SIG-M5 treated with dmso at 0.1 percent for 504 hours (cell line): ENCODE measurements at regions not wholly inside any gene's neighbourhood (a gene's known extent, or its start where the extent isn't known, plus 50 kb on each side); places are given as distances from the start of the nearest gene placed in this dataset.

Experiments
- DNase-seq: peaks from one replicate; lab custom pipeline; 2025; ENCODE audit not compliant: unreplicated experiment; lab: John Stamatoyannopoulos, UW

DNA sequence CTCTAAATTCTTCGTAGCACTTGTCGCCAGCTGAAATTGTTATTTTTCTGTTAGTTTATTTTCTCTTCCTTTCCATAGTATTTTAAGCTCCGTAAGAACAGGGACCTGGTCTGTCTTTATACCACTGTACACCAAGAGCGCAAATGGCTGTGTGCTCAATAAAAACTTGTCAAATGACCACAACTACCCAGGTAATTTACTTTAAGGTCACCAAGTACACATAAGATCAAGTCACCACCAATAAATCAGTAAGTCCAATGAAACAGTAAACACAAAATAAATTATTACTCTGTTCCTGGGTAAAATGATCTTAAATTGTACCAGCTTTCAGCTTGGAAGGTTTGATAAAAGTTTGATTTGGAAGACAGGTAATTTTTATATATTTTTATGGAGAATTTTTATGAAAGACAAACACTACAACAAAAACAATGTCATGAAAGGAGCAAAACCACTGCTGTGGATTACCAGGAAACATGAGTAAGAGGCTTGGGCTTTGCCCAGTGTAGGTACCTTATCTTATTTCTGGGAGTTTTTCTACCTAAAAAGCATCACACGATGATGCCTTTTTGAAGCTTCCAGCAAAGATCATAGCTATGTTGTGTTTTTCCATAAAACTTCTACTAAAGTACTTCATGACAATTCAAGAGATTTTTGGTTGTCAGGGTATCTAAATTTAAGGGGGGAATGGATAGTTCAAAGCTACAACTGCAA lies 406.8 kb downstream of the SHQ1 start:
- DNase-seq: no peak

DNA sequence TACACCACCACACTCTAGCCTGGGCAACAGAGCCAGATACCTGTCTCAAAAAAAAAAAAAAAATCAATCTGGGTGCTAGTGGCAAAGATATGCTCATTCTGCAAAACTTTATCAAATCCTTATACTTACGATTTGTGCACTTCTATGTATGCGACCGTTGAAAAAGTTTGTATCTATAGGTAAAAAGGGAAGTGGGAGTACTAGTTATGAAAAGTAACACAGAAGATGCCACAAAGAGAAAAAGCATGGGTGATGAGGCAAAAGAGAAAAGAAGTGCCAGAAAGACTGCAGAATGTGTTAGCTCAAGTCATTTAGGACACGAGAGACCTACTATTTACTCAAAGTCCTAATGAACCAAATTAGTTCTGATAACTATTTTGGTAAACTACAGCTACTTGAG lies 407.8 kb downstream of the SHQ1 start:
- no peak for DNase-seq

DNA sequence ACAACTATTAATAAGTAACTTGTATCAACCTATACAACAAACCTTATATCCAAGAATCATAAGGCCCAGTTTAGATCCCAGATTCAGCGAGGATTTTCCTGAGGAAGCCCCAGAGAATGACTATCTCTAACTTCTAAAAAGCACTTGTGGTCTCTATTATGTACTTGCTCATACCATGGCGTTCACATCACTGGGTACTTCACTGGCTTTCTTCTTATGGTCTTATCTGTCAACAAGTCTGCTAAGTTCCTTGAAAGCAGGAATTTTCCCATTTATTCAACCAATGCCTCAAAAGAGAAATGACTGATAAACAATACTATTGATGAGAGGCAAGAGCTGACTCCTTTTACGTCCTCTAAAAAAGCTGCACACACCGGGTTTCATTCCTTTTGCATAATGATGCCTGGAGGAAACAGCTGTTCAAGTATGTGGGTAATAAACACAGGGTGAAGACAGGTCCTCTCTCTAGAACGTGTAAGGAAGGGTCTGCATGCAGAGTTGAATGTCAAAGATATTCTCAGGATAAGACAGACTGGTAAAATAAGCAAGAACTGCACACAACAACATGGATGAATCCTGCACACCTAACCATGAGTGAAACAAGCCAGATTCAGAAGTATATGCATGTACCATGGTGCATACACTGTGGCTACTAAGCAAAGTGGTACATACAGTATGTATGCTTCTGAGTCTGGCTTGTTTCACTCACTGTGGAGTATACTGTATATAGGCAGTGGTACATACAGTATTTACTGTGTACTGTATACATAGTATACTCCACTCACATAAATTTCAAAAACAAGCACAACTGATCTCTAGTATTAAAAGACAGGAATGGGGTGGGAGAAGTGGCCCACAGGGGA lies 408.7 kb downstream of the SHQ1 start:
- DNase-seq: no peak

DNA sequence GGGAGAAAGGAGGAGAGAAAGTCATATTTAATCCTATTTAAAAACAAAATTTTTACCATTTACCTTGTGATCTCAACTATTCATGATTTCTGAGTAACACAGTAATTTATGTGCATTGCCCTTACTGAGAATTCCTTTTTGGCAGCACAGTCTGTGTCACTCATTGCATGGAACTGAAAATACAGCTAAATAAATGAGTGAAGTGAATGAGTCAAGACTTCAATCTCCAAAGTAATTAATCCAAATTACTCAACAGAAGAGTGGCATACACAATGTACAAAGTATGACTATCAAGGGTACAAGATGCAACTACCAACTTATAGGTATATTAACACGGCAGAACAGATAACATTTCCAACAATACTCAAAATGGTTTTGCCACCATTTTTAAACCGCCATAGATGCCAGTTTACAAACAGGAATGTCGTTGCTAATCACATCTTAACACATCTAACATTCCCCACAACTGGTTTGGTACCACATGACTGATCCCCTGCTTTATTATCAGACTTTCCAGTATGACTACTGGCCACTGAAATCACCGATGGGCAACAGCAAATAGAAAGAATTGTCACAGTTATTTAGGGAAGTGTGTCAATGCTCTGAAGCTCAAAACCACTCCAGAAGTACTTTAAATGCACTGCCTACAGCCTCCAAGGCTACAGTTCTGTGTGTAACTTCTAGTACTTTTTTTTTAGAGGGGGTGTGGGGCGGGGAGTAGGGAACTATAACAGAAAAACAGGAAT lies 410.4 kb downstream of the SHQ1 start:
- DNase-seq: no peak

DNA sequence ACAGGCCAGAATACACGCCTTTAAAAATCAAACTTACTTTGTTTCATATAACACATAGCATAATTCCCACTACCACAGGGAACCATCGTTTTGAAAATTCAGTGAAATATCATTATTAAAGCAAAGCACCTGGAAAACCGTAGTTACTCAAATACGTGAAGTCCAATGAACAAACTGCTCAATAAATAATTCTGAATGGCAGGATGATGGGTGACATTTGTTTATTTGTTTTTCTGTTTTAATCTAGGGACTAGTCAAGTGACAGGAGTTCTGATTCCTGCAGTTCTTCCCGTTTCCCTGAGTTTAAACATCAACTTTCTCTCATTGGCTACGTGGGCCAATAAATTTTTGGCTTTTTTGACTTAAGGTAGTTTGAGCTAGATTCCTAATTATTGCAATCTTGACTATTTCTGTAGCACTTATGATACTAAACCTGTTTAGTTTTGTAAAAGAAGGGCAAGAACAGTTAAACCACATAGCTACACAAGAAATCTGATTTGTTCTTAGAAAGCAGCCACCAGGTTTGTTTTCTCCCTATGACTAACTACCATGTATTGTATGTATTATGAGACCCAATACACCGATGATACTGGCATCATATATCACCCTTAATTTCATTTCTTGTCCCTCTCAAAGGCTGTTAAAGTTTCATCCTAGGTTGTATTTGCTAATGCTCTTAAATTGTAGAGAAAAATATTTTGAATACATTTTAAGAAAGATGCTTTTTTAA lies 411.2 kb downstream of the SHQ1 start:
- DNase-seq: no peak

DNA sequence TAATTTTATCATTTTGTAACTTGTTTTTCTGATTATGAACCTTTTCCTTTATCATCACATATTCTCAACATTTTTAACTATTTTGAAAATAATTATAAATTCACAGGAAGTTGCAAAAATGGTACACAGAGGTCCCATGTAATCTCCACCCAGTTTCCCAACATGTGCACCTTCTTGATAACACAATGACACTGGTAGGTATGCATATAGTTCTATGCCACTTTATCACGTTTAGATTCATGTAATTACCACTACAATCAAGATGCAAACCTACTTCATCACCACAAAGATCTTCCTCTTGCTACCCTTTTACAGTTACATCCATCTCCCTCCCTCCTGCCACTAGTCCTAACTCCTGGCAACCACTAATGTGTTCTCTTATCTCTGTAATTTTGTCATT lies 413.9 kb downstream of the SHQ1 start:
- no peak for DNase-seq

DNA sequence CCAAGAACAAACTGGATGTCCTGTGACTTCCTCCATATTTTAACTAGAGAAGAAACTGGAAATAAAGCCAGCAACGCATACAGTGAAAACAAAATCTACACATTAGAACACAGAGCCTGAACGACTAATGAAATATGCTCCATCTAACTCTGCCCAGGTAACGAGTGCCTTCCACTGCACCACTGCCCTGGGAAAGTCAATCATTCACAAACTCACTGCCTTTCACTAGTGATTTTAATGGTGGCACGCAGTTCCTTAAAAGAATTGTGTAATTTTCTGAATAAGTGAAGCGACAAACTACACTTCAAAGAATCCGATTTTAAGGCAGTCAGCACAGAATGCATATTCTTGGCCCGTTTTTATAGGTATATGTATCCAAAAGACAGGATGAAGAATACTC lies 416.0 kb downstream of the SHQ1 start:
- no peak for DNase-seq

DNA sequence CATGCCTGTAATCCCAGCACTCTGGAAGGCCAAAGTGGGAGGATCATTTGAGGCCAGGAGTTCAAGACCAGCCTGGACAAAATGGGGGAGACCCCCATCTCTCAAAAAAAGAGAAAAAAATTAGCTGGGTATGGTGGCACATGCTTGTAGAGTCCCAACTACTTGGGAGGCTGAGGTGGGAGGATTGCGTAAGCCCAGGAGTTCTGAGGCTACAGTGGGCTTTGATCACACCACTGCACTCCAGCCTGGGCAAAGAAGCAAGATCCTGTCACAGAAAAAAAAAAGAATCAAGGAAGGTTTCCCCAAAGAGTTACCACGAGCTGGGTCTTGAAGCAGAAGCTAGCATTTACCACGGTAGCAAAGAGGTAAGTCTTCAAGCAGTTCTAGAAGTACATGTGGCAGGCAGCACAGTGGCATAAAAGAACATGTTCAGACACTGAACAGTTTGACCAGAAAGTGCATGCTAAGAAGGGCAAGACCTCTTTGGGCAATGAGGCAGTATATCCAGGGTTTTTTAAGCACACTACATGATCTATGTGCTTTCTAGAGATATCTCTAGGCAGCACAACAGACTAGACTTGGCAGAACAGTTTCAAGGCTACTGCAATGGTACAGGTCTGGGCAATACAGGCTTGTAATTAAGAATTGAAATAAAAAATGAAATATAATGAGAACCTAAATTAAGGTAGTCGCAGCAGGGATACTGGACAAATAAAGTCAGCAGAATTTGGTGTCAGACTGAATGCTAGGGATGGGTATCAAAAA lies 418.5 kb downstream of the SHQ1 start:
- DNase-seq: no peak

DNA sequence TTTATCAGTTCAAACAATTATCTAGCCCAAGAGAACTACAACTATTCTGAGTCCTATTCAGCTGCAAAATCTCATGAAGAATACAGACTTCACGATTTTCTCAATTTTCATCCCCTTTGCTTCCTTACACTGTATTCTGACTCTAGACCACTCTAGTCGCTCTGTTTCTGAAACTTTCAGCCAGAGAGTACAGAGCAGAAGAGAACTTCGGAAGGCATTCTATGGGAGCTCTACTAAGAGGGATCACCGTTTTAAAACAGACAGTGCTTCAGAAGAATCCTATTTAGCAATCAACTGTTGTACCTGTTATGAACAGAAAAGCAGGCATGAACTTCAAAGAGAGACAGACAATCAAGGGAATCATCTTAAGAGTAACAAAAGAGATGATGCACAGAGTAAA lies 419.4 kb downstream of the SHQ1 start:
- DNase-seq: no peak

DNA sequence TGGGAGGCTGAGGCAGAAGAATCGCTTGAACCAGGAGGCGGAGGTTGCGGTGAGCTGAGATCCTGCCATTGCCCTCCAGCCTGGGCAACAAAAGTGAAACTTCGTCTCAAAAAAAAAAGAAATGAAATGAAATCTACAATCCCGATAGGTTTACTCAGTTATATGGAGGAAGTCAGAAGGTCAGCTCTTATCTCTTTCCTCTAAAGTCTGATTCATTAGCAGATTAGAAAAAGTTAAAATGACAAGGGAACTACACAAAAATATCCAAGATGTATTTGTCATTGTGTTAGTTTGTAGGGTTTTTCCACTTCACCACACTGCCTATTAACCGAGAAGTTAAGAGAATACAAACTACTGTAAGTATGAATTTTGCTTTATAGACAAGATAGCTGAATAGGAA lies 420.6 kb downstream of the SHQ1 start:
- no peak for DNase-seq

DNA sequence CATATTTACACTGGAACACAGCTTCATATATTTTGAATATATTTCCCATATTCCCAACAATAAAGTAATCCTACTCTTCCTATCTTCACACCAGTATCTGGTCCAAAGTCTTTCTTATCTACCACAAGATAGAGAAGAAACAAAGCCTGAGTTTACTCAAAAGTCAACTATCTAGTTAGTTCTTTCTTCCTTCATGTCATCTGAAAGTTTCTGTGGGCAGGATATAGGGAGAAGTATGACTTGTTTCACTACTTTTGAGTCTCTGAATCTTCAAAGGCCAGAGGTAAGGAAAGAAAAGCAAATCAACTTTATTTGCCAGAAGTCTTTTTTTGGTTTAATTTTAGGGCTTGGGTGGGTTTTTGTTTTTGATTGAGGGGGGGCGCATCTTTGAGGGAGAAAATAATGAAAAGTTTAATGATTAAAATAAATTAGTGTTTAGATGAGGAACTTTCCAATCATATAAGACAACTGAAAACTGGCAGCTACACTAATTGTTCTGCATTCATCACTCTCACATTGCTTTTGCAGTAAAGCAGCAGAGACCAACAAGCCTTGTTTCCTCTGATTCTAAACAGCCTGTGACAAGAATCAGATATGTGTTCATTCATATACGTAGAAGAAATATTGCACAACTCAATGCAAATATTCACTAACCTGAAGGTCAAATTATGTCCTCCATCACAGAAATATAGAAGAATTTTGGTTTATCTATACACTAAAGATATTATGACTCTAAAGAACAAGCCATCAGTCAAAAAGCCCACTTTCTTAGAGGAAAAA lies 421.4 kb downstream of the SHQ1 start:
- DNase-seq: no peak

DNA sequence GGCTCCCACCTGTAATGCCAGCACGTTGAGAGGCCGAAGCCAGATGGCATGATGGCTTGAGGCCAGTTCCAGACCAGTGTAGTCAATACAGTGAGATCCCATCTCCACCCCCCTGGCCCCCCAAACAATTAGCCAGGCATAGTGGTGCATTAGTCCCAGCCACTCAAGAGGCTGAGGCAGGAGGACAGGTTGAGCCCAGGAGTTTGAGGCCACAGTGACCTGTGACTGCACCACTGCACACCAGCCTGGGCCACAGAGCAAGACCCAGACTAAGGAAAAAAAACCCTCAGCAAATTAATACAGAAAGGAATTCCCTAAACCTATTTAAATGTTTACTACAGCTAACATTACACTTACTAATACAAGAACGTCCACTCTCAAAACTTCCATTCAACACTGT lies 424.6 kb downstream of the SHQ1 start:
- no peak for DNase-seq

DNA sequence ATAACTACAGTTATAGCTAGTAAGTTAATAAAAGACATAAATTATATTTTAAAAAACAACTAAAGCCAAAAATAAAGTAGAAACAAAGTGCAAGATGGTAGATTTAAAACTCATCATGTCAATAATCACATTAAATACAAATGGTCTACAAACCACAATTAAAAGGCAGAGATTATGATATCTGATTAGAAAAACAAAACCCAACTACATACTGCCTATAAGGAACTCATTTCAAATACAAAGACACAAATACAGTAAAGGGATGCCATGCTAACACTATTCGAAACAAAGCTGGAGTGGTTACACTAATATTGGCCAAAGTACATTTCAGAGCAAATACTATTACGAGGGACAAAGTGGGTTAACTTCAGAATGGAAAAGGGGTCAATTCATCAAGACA lies 426.5 kb downstream of the SHQ1 start:
- no peak for DNase-seq

DNA sequence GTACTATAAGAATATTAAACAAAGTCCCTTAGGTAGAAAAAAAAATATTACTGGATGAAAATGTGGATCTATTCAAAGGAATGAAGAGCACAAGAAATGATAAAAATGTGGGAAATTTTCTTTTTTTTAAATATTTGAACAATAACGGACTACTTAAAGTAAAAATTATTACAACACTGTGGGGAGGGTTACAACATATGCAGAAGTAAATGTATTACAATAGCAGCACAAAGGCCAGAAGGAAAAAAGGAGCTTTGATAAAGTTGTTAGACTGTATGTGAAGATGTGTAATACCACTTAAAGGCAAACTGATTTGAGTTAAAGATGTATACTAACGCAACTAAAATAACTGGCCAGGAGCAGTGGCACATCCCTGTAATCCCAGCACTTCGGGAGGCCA lies 427.1 kb downstream of the SHQ1 start:
- DNase-seq: no peak

DNA sequence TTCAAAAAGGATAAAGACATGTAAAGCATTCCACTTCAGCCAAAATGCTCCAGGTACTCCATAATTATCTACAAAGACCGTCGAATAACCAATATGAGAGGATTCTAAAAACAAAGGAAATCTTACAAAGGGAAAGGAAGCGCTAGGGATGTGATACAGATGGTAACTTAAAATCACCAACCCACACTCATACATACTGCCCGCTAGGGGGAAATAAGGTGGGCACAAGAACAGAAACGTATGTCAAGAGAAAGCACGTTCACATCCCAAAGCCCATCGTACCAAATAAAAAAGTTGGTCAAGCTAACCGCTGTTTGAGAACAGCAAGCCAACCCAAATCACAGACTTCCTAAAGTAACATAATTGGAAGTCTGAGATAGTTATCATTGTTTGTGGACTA lies 429.4 kb downstream of the SHQ1 start:
- DNase-seq: no peak

DNA sequence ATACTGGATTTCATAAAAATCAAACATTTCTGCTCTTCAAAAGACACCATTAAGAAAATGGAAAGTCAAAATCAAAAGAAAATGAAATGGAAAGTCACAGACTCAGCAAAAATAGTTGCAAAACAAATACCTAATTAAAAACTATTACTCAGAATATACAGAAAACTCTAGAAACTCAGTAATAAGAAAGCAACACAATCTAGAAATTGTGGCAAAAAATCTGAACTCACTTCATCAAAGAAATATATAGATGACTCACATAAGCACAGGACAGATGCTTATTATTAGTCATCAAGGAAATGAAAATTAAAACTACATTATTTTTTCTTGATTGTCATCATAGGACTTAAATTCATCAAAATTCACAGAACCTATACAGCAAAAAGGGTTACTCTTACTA lies 430.0 kb downstream of the SHQ1 start:
- DNase-seq: no peak

DNA sequence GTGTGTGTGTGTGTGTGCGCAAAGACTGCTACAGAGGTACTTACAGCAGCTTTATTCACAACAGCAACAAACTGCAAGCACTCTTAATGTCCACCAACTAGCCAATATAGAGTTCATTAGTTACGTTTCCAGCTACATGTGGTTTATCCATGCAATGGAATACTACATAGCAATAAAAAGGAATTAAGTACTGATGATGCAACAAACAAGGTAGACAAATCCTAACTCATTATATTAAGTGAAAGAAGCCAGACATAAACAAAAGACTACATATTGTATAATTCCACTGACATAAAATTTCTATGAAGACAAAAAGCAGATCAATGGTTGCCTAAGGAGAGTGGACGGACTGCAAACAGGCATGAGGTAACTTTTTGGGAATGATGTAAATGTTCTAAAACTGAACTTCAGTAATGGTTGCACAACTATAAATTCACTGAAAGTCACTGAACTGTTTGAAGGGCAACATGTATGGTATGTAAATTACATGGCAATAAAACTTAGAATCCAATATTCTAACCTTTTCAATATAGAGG lies 433.7 kb downstream of the SHQ1 start:
- DNase-seq: no peak

DNA sequence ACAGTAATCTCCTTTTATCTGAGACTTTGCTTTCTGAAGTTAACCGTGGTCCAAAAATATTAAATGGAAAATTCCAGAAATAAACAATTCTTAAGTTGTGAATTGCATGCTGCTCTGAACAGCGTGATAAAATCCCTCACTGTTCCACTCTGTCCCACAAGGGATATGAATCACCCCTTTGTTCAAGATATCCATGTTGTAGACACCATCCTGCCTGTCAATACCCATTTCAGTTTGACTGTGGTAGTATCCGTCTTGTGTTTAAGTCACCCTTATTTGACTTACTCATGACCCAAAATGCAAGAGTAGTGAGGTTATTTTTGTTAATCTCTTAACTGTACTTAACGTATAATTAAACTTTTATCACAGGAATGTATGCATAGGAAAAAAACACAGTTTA lies 435.0 kb downstream of the SHQ1 start:
- DNase-seq: no peak

DNA sequence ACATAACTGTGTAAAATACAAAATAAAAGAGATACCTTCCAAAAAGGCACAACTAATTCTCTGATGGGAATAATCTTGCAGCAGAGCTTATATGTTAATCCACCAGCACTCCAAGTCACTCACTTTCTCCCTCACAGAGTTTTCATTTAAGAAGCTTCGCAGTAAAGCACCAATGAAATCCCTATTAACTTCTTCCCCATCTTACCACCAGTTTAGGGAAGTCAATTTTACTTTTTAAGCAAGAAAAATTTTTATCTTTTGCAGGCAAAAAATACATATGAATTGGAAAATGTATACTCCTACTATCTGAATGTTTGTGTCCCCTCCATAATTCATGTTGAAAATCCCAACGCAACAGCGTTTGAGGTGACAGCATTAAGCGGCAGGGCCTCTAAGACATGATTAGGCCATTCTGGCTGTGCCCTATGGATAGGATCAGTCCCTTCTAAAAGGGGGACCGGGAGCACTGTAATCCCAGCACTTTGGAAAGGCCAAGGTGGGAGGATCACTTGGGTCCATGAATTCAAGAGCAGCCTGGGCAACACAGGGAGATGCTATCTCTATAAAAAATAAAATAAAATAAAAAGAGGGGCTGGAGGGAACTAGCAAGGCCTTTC lies 435.8 kb downstream of the SHQ1 start:
- DNase-seq: no peak
